ENCODE measurements at regions not wholly inside any gene's neighbourhood (a gene's known extent, or its start where the extent isn't known, plus 50 kb on each side); places are given as distances from the start of the nearest gene placed in this dataset.
"Not testable (repeated sequence)": the region's sequence is repeated elsewhere in the genome, so short reads cannot be mapped to it uniquely, and the experiment has no call there.

DNA sequence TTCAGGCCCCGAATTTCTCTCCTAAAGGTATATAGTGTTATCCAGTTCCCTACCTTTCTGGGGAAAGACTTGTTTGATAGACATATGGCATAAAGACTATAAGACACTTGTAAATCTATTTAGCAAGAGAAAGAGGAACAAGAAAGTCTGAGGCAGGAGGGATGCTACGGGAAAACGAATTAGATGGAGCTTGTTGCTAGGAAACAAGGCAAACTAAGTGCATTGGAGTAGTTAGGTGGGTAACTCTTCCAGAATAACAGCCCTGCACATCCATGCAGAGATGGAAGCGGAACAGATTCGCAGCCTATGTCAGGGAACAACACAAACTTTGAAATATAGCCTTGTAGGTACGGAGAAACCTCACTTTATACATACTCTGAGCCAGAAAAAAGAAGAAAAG is 810.3 kb upstream of the CRIM1 start:
- no peak for DNase-seq (ENCODE audit: low spot score)

DNA sequence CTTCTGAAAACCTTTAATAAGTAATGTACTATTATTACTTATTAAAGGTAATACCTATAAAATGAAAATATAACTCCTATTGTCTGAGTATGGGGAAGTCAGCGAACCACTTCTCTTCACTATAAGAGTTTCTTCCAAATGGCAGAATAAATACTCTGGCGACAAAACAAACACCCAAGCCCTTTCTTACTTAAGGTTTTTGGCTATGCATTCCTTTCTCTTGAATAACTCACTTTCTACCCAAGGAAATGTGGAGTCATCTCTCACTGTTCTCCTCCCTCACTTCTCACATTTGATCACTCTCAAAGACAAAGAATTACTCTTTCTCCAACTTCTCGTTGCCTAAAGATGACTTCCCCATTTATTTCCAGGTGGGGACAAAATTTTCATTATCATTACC is 816.8 kb upstream of the CRIM1 start:
- no peak for DNase-seq (ENCODE audit: low spot score)

- DNase-seq (ENCODE audit: low spot score), result no peak
Measured at GRCh38 chr2:35530615-35531135, 824.9 kb upstream of the CRIM1 start.

- DNase-seq (ENCODE audit: low spot score), result no peak
Measured at GRCh38 chr2:35526741-35527140, 828.8 kb upstream of the CRIM1 start.

GRCh38 chr2:35522450-35522849 is 833.1 kb upstream of the CRIM1 start:
- no peak for DNase-seq (ENCODE audit: low spot score)

- DNase-seq (ENCODE audit: low spot score), result no peak
Measured at GRCh38 chr2:35510636-35511035, 844.9 kb upstream of the CRIM1 start.

DNA sequence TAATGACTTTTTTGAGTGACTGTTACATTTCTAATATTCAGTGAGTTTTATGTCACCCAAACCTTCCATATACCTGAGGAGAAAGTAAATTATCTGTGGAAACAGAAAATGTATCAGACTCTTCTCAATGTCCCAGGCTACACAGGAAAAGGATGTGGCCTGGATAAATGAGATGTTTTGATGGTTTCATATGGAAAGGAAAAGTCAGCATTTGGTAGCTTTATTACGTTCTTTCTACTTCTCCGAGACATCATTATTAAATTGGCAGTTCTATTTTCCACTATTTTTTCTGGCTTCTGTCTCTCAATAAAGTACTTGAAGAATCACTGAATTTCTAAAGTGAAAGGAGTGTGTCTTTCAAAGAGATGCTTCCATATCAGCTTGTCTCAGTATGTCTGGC is 847.0 kb upstream of the CRIM1 start:
- DNase-seq (ENCODE audit: low spot score), result no peak

DNA sequence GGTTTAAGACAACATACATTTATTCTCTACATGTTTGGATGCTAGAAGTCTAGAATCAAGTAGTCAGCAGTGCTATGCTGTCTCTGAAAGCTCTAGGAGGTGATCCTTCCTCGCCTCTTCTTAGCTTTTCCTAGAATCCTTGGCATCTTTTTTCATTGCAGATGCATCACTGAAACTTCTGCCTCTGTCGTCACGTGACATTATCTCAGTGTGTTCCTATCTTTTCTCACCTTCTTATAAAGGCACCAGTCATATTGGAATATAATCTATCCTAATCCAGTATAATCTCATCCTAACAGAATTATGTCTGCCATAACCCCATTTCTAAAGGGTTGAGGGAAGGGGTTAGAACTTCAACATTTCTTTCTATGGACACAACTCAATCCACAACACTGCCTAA is 851.2 kb upstream of the CRIM1 start:
- DNase-seq (ENCODE audit: low spot score), result no peak

DNA sequence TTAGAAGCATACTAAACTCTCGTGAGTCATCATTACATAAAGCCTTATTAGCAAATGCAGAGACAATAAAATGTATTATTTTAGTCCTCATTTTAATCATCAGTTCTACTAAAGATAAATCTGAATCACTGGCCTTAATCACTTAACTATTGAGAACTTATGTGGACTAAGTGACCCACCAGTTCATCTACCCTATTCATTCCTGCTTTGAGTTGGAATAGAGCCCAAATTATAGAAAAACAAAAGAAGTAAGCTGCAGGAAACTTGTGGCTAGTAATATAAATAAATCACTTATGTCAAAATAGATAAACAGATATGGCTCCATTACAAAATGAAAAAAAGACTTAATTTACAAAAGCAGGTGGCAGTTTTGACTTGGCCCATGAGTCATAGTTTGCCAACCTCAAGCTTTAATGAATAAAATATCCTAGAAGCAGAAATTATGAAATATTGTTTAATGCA is 851.8 kb upstream of the CRIM1 start:
- DNase-seq (ENCODE audit: low spot score), result no peak

DNA sequence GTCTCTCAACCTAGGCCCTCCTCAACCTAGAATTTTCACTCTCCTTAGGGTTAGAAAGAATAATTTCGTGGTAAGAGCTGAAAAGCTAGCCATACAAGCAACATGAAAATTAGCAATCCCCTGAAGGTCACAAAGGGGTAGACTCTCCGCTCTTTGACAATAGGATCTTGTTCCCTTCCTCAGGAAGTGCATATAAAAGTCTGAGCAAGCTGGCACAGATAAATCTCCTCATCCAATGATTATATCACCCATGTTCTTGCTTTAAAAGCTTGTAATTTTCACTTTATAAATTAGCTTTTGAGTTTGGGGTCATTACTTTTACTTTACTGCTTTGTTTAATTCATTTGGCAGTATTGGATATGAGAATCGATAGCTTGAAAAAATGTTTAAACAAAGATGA is 852.3 kb upstream of the CRIM1 start:
- DNase-seq (ENCODE audit: low spot score), result no peak

- DNase-seq (ENCODE audit: low spot score), result no peak
Measured at GRCh38 chr2:35501076-35501475, 854.5 kb upstream of the CRIM1 start.

DNA sequence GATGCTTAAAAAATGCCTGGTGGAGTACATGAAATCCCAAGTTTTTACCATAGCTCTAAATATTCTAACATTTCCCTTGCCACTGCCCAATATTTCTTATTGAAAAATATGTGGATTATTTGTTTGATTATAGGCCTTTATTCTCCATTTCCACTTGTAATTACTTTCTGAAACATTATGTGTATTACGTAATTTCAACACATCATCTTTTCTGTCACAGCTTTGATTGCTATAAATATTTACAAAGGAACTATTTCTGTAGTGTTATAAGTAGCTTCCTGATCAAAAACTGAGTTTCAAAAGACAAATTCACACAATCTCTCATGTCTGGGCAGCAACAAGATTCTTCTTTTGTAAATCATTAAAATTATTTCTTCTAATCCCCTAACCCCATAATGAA is 859.6 kb upstream of the CRIM1 start:
- no peak for DNase-seq (ENCODE audit: low spot score)

- no peak for DNase-seq (ENCODE audit: low spot score)
Measured at GRCh38 chr2:35495182-35495581, 860.4 kb upstream of the CRIM1 start.

GRCh38 chr2:35478121-35478520 is 877.5 kb upstream of the CRIM1 start:
- not testable (repeated sequence) for DNase-seq (ENCODE audit: low spot score)

DNA sequence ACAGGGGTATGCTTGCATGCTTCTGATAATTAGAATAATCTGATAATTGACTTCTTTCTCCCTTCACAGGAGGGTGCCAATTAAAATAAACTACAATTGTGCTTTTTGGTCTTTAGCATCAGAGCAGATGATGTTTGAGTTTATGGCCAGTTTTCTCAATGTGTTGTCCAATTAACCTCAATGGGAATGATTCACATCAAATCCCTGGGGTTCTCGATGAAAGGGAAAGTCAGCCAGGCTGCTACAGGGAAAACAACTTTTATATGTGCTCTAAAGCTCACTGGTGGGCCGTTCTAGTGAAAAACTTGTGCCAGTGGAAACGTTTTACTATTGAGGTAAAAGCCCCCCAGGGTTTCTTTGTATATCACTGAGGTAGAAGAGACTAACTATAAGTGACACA is 887.3 kb upstream of the CRIM1 start:
- no peak for DNase-seq (ENCODE audit: low spot score)

- no peak for DNase-seq (ENCODE audit: low spot score)
Measured at GRCh38 chr2:35463805-35464596, 891.6 kb upstream of the CRIM1 start.

DNA sequence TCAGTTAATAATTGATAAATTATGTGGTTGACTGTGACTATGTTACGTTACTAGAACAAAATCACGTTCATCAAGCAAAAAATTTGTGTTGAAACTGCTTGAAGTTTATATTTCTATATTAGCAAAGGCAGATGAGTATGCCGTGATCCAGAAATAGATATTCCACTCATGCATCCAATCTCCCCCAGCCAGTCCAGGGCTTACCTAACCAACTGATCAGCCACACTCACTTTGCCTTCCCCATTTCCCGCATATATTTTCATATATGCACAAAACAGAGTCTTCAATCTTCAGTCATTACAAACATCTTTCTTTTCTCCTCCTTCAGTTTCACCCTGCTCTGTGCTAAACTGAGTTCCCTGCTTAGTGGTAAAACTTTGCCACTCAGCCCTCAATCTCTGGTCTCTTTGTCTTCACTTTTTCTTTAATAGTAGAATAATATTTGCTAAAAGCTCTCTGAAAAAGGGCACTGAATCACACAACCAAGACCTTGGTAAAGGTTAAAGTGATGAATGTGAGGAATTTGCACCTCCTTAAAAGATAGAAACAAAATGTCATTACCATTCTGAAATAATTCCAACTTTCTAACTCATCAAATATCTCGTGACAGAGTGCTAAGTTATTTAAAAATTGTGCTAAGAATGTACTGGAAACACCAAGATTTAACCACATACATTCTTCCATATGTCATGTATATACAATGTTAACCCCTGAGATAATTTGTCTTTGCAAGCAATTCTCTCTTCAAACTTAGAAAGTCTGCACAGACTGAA is 893.2 kb upstream of the CRIM1 start:
- DNase-seq (ENCODE audit: low spot score), result no peak

- no peak for DNase-seq (ENCODE audit: low spot score)
Measured at GRCh38 chr2:35461406-35461805, 894.2 kb upstream of the CRIM1 start.

DNA sequence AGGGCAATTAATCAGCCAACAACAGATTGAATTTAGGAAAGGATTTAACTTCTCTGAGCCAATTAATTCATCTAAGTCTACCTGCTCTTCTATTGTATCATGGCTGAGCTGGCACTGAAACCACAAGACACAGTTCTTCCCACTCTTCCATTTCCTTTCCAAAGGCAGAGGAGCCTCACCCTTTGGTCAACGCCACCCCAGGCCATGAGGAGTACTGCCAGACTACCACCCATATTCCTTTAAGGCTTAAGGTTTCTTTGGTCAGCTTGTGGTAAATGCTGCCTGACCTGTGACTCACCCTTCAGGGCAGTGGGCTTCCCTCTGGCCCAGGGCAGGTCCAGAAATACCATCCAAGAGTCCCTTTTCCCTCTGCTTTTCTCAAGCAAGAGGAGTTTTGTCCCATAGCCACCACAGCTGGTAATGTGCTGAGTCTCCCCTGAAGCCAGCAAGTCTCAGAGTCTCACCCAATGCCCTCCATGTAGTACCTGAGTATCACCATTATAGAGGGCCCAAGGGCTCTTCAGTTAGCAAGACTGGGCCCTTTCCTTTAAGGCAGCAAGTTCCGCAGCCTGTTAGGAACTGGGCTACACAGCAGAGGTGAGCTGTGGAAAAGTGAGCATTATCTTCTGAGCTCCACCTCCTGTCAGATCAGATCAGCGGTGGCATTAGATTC is 900.5 kb upstream of the CRIM1 start:
- DNase-seq (ENCODE audit: low spot score), result no peak

GRCh38 chr2:35447821-35448220 is 907.8 kb upstream of the CRIM1 start:
- DNase-seq (ENCODE audit: low spot score), result no peak

GRCh38 chr2:35447215-35447614 is 908.4 kb upstream of the CRIM1 start:
- DNase-seq (ENCODE audit: low spot score), result no peak

DNA sequence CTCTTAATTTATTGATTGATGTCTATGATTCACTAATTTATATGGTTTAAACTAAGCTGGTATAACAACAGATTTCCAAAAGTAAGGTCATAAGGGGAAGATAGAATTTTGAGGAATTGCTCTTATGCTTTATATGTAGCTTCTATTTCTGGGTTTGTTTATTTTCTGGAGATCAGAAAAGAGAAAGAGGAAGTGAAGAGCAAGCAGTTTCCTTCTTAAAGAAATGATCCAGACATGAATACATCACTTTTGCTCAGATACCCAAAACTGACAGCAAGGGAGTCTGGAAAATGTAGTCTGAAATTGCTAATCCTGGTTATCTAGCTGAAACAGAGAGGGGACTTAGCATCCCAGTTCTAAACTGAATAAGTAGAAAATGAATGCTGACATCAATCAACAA is 912.5 kb upstream of the CRIM1 start:
- no peak for DNase-seq (ENCODE audit: low spot score)

GRCh38 chr2:35441575-35441974 is 914.0 kb upstream of the CRIM1 start:
- not testable (repeated sequence) for DNase-seq (ENCODE audit: low spot score)

Data from AG20443 (cell line).